HUES48 (cell line): ENCODE measurements at regions not wholly inside any gene's neighbourhood (a gene's known extent, or its start where the extent isn't known, plus 50 kb on each side); places are given as distances from the start of the nearest gene placed in this dataset.

Experiments
- H3K27ac ChIP-seq: one replicate; pipeline ENCODE4 v1.7.0; 2013; ENCODE audit warnings: low read depth, low read length, inconsistent platforms
- H3K27me3 ChIP-seq: 2 replicates; pipeline ENCODE4 v1.6.1; 2013; ENCODE audit warnings: mild to moderate bottlenecking, low read length; ENCODE audit not compliant: control insufficient read depth, insufficient read depth
- H3K36me3 ChIP-seq: 2 replicates; pipeline ENCODE4 v1.6.1; 2013; ENCODE audit warnings: low read length; ENCODE audit not compliant: control insufficient read depth, insufficient read depth
- H3K4me1 ChIP-seq: 2 replicates; pipeline ENCODE4 v1.6.1; 2013; ENCODE audit warnings: mild to moderate bottlenecking, low read length; ENCODE audit not compliant: control insufficient read depth, insufficient read depth
- H3K4me3 ChIP-seq: 2 replicates; pipeline ENCODE4 v1.5.1; 2013; ENCODE audit warnings: mild to moderate bottlenecking, low read depth, low read length
- H3K9ac ChIP-seq: 2 replicates; pipeline ENCODE4 v1.6.1; 2013; ENCODE audit warnings: mild to moderate bottlenecking, low read depth, low read length, moderate library complexity
- H3K9me3 ChIP-seq: 2 replicates; pipeline ENCODE4 v1.6.1; 2013; ENCODE audit warnings: low read length; ENCODE audit not compliant: control insufficient read depth, insufficient read depth

- H3K27me3 ChIP-seq, result no peaks in the 10 kb centered on the region
- H3K9me3 ChIP-seq, result no peaks in the 10 kb centered on the region
- H3K9ac ChIP-seq, result no peak overlapping the region
- no peak overlapping the region; the same call in 1 of the 2 replicates for H3K4me3 ChIP-seq
- no peaks in the 10 kb centered on the region for H3K36me3 ChIP-seq
- H3K4me1 ChIP-seq, result peaks cover 10% of the 10 kb centered on the region
- no peak overlapping the region for H3K27ac ChIP-seq
These were observed 176.8 kb upstream of the SAMSN1 start for GRCh38 chr21:14722841-14723483.

GRCh38 chr21:14720237-14720636 lies 174.1 kb upstream of the SAMSN1 start:
- Histone ChIP-seq H3K27ac (no peak overlapping the region), H3K9ac (no peak overlapping the region), H3K36me3 (no peaks in the 10 kb centered on the region), H3K27me3 (no peaks in the 10 kb centered on the region), H3K9me3 (no peaks in the 10 kb centered on the region), H3K4me1 (peaks cover 3% of the 10 kb centered on the region; the same call in 1 of the 2 replicates), H3K4me3 (no peak overlapping the region)

GRCh38 chr21:14718951-14719350 lies 172.8 kb upstream of the SAMSN1 start:
- Histone ChIP-seq H3K4me1 (peaks cover 3% of the 10 kb centered on the region; the same call in 1 of the 2 replicates), H3K9me3 (no peaks in the 10 kb centered on the region), H3K27ac (no peak overlapping the region)

GRCh38 chr21:14716761-14717396 lies 170.8 kb upstream of the SAMSN1 start:
- Histone ChIP-seq H3K27ac (no peak overlapping the region), H3K9ac (no peak overlapping the region), H3K4me3 (no peak overlapping the region), H3K27me3 (no peaks in the 10 kb centered on the region), H3K9me3 (no peaks in the 10 kb centered on the region), H3K36me3 (no peaks in the 10 kb centered on the region), H3K4me1 (peaks cover 3% of the 10 kb centered on the region; the same call in 1 of the 2 replicates)

More at GRCh38 chr21:14718951-14719350, 172.8 kb upstream of the SAMSN1 start:
- no peaks in the 10 kb centered on the region for H3K36me3 ChIP-seq
- H3K9ac ChIP-seq, result no peak overlapping the region
- H3K27me3 ChIP-seq, result no peaks in the 10 kb centered on the region
- H3K4me3 ChIP-seq, result no peak overlapping the region

- no peaks in the 10 kb centered on the region for H3K9me3 ChIP-seq
- H3K27me3 ChIP-seq, result no peaks in the 10 kb centered on the region
- H3K9ac ChIP-seq, result no peak overlapping the region
- H3K27ac ChIP-seq, result no peak overlapping the region
- H3K36me3 ChIP-seq, result no peaks in the 10 kb centered on the region
- H3K4me3 ChIP-seq, result no peak overlapping the region
- no peaks in the 10 kb centered on the region for H3K4me1 ChIP-seq
These were observed 167.0 kb upstream of the SAMSN1 start for GRCh38 chr21:14713109-14713508.

- no peaks in the 10 kb centered on the region for H3K36me3 ChIP-seq
- H3K9me3 ChIP-seq, result no peaks in the 10 kb centered on the region
- H3K9ac ChIP-seq, result no peak overlapping the region
- no peak overlapping the region for H3K4me3 ChIP-seq
- H3K4me1 ChIP-seq, result no peaks in the 10 kb centered on the region
- no peak overlapping the region for H3K27ac ChIP-seq
- no peaks in the 10 kb centered on the region for H3K27me3 ChIP-seq
These were observed 166.1 kb upstream of the SAMSN1 start for GRCh38 chr21:14712121-14712715.

GRCh38 chr21:14711287-14711686 lies 165.2 kb upstream of the SAMSN1 start:
- no peaks in the 10 kb centered on the region for H3K27me3 ChIP-seq
- no peak overlapping the region for H3K4me3 ChIP-seq
- H3K9ac ChIP-seq, result no peak overlapping the region
- no peaks in the 10 kb centered on the region for H3K36me3 ChIP-seq
- H3K9me3 ChIP-seq, result no peaks in the 10 kb centered on the region
- H3K4me1 ChIP-seq, result no peaks in the 10 kb centered on the region
- H3K27ac ChIP-seq, result no peak overlapping the region

GRCh38 chr21:14707511-14708020 lies 161.5 kb upstream of the SAMSN1 start:
- Histone ChIP-seq H3K4me1 (no peaks in the 10 kb centered on the region; the same call in 1 of the 2 replicates), H3K4me3 (no peak overlapping the region), H3K27me3 (no peaks in the 10 kb centered on the region), H3K9me3 (no peaks in the 10 kb centered on the region), H3K27ac (no peak overlapping the region), H3K36me3 (no peaks in the 10 kb centered on the region), H3K9ac (no peak overlapping the region)

- H3K9ac ChIP-seq, result no peak overlapping the region
- H3K36me3 ChIP-seq, result no peaks in the 10 kb centered on the region
- no peaks in the 10 kb centered on the region for H3K9me3 ChIP-seq
- peaks cover 4% of the 10 kb centered on the region; the same call in 1 of the 2 replicates for H3K4me1 ChIP-seq
- no peak overlapping the region for H3K4me3 ChIP-seq
- no peaks in the 10 kb centered on the region for H3K27me3 ChIP-seq
- H3K27ac ChIP-seq, result no peak overlapping the region
These were observed 160.8 kb upstream of the SAMSN1 start for GRCh38 chr21:14706712-14707510.

GRCh38 chr21:14699433-14700407 lies 153.6 kb upstream of the SAMSN1 start:
- H3K27me3 ChIP-seq, result no peaks in the 10 kb centered on the region
- H3K9me3 ChIP-seq, result no peaks in the 10 kb centered on the region
- no peak overlapping the region for H3K9ac ChIP-seq
- H3K4me3 ChIP-seq, result no peak overlapping the region
- H3K36me3 ChIP-seq, result no peaks in the 10 kb centered on the region
- peaks cover 6% of the 10 kb centered on the region; the same call in 1 of the 2 replicates for H3K4me1 ChIP-seq
- H3K27ac ChIP-seq, result no peak overlapping the region
